NCI-H82 (cell line): ENCODE measurements at regions not wholly inside any gene's neighbourhood (a gene's known extent, or its start where the extent isn't known, plus 50 kb on each side); places are given as distances from the start of the nearest gene placed in this dataset.
A peak's percentile ranks its signal among the peaks of the same experiment; 100 is the strongest.

Source experiments
- DNase-seq: peaks from one replicate; lab custom pipeline; 2025; lab: John Stamatoyannopoulos, UW

GRCh38 chr9:111195766-111196165 lies 134.3 kb downstream of the OR2K2 start:
- DNase-seq, result no peak

GRCh38 chr9:111193095-111193494 lies 136.9 kb downstream of the OR2K2 start:
- no peak for DNase-seq

- DNase-seq, result no peak
Observed at GRCh38 chr9:111192650-111193049, 137.4 kb downstream of the OR2K2 start.

GRCh38 chr9:111190347-111190746 lies 139.7 kb downstream of the OR2K2 start:
- no peak for DNase-seq

GRCh38 chr9:111187376-111187775 lies 142.6 kb downstream of the OR2K2 start:
- DNase-seq, result no peak

GRCh38 chr9:111186021-111186530 lies 143.9 kb downstream of the OR2K2 start:
- no peak for DNase-seq

- DNase-seq, result no peak
Observed at GRCh38 chr9:111180811-111181210, 142.5 kb upstream of the LPAR1 start.

GRCh38 chr9:111179577-111179976 lies 141.3 kb upstream of the LPAR1 start:
- no peak for DNase-seq

GRCh38 chr9:111178331-111179055 lies 140.2 kb upstream of the LPAR1 start:
- peak; percentile 20 for DNase-seq

GRCh38 chr9:111176511-111176910 lies 138.2 kb upstream of the LPAR1 start:
- no peak for DNase-seq

GRCh38 chr9:111175350-111175749 lies 137.1 kb upstream of the LPAR1 start:
- no peak for DNase-seq

GRCh38 chr9:111167341-111167740 lies 129.1 kb upstream of the LPAR1 start:
- DNase-seq, result no peak

GRCh38 chr9:111163716-111164389 lies 125.6 kb upstream of the LPAR1 start:
- DNase-seq, result no peak

- no peak for DNase-seq
Observed at GRCh38 chr9:111162026-111162425, 123.8 kb upstream of the LPAR1 start.

GRCh38 chr9:111161015-111161415 lies 122.7 kb upstream of the LPAR1 start:
- DNase-seq, result no peak

GRCh38 chr9:111158999-111159398 lies 120.7 kb upstream of the LPAR1 start:
- DNase-seq, result no peak

GRCh38 chr9:111158363-111158762 lies 120.1 kb upstream of the LPAR1 start:
- DNase-seq, result no peak

- DNase-seq, result no peak
Observed at GRCh38 chr9:111154081-111154562, 115.9 kb upstream of the LPAR1 start.

- DNase-seq, result no peak
Observed at GRCh38 chr9:111152614-111153406, 114.5 kb upstream of the LPAR1 start.

- no peak for DNase-seq
Observed at GRCh38 chr9:111151537-111151936, 113.3 kb upstream of the LPAR1 start.

- no peak for DNase-seq
Observed at GRCh38 chr9:111150181-111150580, 111.9 kb upstream of the LPAR1 start.

GRCh38 chr9:111149018-111149759 lies 110.9 kb upstream of the LPAR1 start:
- no peak for DNase-seq
